ENCODE measurements at regions not wholly inside any gene's neighbourhood (a gene's known extent, or its start where the extent isn't known, plus 50 kb on each side); places are given as distances from the start of the nearest gene placed in this dataset.

DNA sequence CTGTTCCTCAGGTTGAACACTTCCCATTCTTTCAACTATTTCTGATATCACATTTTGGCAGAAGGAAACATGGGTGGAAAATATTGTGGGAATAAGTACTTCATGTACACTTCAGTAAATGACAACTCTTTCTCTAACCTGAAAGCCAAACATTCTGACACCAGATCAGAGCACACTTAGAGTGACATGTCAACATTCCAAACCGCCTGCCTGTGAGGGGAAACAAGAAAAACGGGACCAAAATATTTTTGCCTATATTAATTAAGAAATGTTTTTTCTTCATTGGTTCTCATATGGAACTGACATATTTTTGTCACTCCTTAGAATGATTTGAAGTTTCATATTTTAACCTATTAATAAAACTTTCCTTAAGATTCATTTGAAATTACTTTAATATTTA lies 483.1 kb downstream of the MAFB start:
- H3K9ac ChIP-seq (ENCODE audit: low read depth, low read length, poor library complexity, severe bottlenecking): no peak overlapping the region
- H3K79me2 ChIP-seq (ENCODE audit: insufficient read depth, low read length): no peaks in the 10 kb centered on the region
- H3K27me3 ChIP-seq (ENCODE audit: insufficient read depth, low read length, poor library complexity, severe bottlenecking): no peaks in the 10 kb centered on the region
- no peaks in the 10 kb centered on the region for H4K20me1 ChIP-seq (ENCODE audit: insufficient read depth, low read length, poor library complexity, severe bottlenecking)
- no peak overlapping the region for H2AFZ ChIP-seq (ENCODE audit: low read length)
- H3K9me3 ChIP-seq (ENCODE audit: insufficient read depth, low read depth, low read length): no peaks in the 10 kb centered on the region
- no peak overlapping the region for H3K4me3 ChIP-seq (ENCODE audit: low read length, poor library complexity, severe bottlenecking)
- H3K9me2 ChIP-seq (replicated peaks; ENCODE audit: low read depth, low read length): no peaks in the 10 kb centered on the region
- no peaks in the 10 kb centered on the region for H3F3A ChIP-seq (ENCODE audit: low read depth)
- no peak overlapping the region for H3K4me2 ChIP-seq (ENCODE audit: low read depth, low read length, poor library complexity, severe bottlenecking)
- H3K4me1 ChIP-seq (ENCODE audit: insufficient read depth, low read length, poor library complexity, severe bottlenecking): no peaks in the 10 kb centered on the region
- H3K36me3 ChIP-seq (ENCODE audit: insufficient read depth, low read length): no peaks in the 10 kb centered on the region
- TF ChIP-seq, protein P1, sequence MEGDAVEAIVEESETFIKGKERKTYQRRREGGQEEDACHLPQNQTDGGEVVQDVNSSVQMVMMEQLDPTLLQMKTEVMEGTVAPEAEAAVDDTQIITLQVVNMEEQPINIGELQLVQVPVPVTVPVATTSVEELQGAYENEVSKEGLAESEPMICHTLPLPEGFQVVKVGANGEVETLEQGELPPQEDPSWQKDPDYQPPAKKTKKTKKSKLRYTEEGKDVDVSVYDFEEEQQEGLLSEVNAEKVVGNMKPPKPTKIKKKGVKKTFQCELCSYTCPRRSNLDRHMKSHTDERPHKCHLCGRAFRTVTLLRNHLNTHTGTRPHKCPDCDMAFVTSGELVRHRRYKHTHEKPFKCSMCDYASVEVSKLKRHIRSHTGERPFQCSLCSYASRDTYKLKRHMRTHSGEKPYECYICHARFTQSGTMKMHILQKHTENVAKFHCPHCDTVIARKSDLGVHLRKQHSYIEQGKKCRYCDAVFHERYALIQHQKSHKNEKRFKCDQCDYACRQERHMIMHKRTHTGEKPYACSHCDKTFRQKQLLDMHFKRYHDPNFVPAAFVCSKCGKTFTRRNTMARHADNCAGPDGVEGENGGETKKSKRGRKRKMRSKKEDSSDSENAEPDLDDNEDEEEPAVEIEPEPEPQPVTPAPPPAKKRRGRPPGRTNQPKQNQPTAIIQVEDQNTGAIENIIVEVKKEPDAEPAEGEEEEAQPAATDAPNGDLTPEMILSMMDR (conservative IDR thresholded peaks at IDR 0.05; ENCODE audit: low read length): no peak
- no peak for TF ChIP-seq EZH2phosphoT487 (IDR thresholded peaks at IDR 0.05; ENCODE audit: borderline replicate concordance)

DNA sequence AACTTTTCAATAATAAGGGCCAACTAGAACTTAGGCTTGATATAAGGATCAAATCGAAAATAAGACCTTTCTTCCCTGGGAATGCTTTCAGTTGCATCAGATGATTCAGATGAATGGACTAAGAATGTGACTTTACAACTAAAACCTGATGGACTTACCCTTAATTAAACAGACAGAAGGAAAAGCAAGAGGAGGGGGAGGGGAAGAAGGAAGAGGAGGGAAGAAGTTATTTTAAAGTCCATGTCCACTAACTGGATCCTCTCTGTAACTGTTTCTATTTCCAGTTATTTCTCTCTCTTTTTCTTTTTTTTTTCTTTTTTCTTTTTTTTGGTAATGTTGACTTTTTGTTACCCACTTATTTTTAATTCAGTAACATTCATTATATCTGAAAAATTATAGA lies 486.0 kb downstream of the MAFB start:
- Histone ChIP-seq H3K9me2 (replicated peaks; ENCODE audit: low read depth, low read length) (no peaks in the 10 kb centered on the region), H3K9ac (ENCODE audit: low read depth, low read length, poor library complexity, severe bottlenecking) (no peak overlapping the region), H3K9me3 (ENCODE audit: insufficient read depth, low read depth, low read length) (no peaks in the 10 kb centered on the region), H3K4me1 (ENCODE audit: insufficient read depth, low read length, poor library complexity, severe bottlenecking) (no peaks in the 10 kb centered on the region), H3F3A (ENCODE audit: low read depth) (no peaks in the 10 kb centered on the region), H3K4me3 (ENCODE audit: low read length, poor library complexity, severe bottlenecking) (no peak overlapping the region), H3K79me2 (ENCODE audit: insufficient read depth, low read length) (no peaks in the 10 kb centered on the region), H3K27me3 (ENCODE audit: insufficient read depth, low read length, poor library complexity, severe bottlenecking) (no peaks in the 10 kb centered on the region), H4K20me1 (ENCODE audit: insufficient read depth, low read length, poor library complexity, severe bottlenecking) (no peaks in the 10 kb centered on the region), H2AFZ (ENCODE audit: low read length) (no peak overlapping the region), H3K4me2 (ENCODE audit: low read depth, low read length, poor library complexity, severe bottlenecking) (no peak overlapping the region), H3K36me3 (ENCODE audit: insufficient read depth, low read length) (no peaks in the 10 kb centered on the region)
- TF ChIP-seq, protein P1 (conservative IDR thresholded peaks at IDR 0.05; ENCODE audit: low read length): no peak
- TF ChIP-seq EZH2phosphoT487 (IDR thresholded peaks at IDR 0.05; ENCODE audit: borderline replicate concordance): no peak

GRCh38 chr20:40197691-40198090 lies 491.3 kb downstream of the MAFB start:
- H3K27me3 ChIP-seq (ENCODE audit: insufficient read depth, low read length, poor library complexity, severe bottlenecking): no peaks in the 10 kb centered on the region
- H3K4me2 ChIP-seq (ENCODE audit: low read depth, low read length, poor library complexity, severe bottlenecking): no peak overlapping the region
- H3K9me3 ChIP-seq (ENCODE audit: insufficient read depth, low read depth, low read length): no peaks in the 10 kb centered on the region
- no peaks in the 10 kb centered on the region for H3K9me2 ChIP-seq (replicated peaks; ENCODE audit: low read depth, low read length)
- no peak overlapping the region for H3K9ac ChIP-seq (ENCODE audit: low read depth, low read length, poor library complexity, severe bottlenecking)
- H3K4me3 ChIP-seq (ENCODE audit: low read length, poor library complexity, severe bottlenecking): no peak overlapping the region
- TF ChIP-seq, protein P1 (conservative IDR thresholded peaks at IDR 0.05; ENCODE audit: low read length): no peak
- TF ChIP-seq EZH2phosphoT487 (IDR thresholded peaks at IDR 0.05; ENCODE audit: borderline replicate concordance): no peak
- H3K79me2 ChIP-seq (ENCODE audit: insufficient read depth, low read length): no peaks in the 10 kb centered on the region
- no peaks in the 10 kb centered on the region for H4K20me1 ChIP-seq (ENCODE audit: insufficient read depth, low read length, poor library complexity, severe bottlenecking)
- H3K36me3 ChIP-seq (ENCODE audit: insufficient read depth, low read length): no peaks in the 10 kb centered on the region
- H2AFZ ChIP-seq (ENCODE audit: low read length): no peak overlapping the region
- H3K4me1 ChIP-seq (ENCODE audit: insufficient read depth, low read length, poor library complexity, severe bottlenecking): no peaks in the 10 kb centered on the region
- H3F3A ChIP-seq (ENCODE audit: low read depth): no peaks in the 10 kb centered on the region
